Suprapubic skin (tissue), 4 donors: ENCODE measurements at regions not wholly inside any gene's neighbourhood (a gene's known extent, or its start where the extent isn't known, plus 50 kb on each side); places are given as distances from the start of the nearest gene placed in this dataset.

Experiments
- EP300 ChIP-seq: sonication (generic); formaldehyde crosslinking; IDR thresholded peaks from one replicate; pipeline ENCODE4 v1.6.1; 2017; ENCODE audit warnings: antibody characterized with exemption
- POLR2A ChIP-seq, 2 donors: fragments of 450-650 bp; IDR thresholded peaks; one replicate each; pipeline ENCODE4 v1.6.1; 2017; ENCODE audit warnings: antibody characterized with exemption in 2 of 2, mild to moderate bottlenecking in 2 of 2, moderate library complexity in 2 of 2
- POLR2AphosphoS5 ChIP-seq, 3 donors: sonication (generic); formaldehyde crosslinking; IDR thresholded peaks; one replicate each; pipeline ENCODE4 v1.6.1; 2017; ENCODE audit warnings: antibody characterized with exemption in 3 of 3
- TF ChIP-seq, protein P1 (sequence below), 2 donors: fragments of 200-600 bp in 1 of 2; fragments of 450-650 bp in 1 of 2; sonication (generic) in 1 of 2; IDR thresholded peaks; one replicate each; pipeline ENCODE4 v1.5.1; 2016 to 2019; ENCODE audit warnings: antibody characterized with exemption in 2 of 2, mild to moderate bottlenecking in 1 of 2, moderate library complexity in 1 of 2

DNA sequence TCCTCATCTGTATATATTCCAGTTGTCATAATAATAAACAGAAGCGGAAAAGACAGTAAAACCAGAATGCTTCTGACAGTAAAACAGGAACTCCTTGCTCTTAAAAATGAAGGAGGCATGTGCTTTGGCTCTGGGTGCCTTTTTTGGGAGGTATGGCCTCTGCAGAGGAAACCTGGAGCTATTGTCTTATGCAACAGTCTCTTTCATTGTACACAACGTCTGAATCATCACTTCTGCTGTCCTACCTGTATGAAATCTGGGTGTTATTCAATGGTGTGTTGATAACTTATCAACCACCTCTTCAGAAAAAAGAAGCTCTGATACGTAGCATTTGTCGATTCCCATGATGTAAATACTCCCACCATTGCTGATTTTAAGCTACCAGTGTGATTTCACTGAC lies 64.8 kb downstream of the CDCA7 start:
- TF ChIP-seq EP300 (no peak), POLR2AphosphoS5 (IDR thresholded peaks at IDR 0.05) (no peak), POLR2A (IDR thresholded peaks at IDR 0.05) (no peak)
- TF ChIP-seq, protein P1, sequence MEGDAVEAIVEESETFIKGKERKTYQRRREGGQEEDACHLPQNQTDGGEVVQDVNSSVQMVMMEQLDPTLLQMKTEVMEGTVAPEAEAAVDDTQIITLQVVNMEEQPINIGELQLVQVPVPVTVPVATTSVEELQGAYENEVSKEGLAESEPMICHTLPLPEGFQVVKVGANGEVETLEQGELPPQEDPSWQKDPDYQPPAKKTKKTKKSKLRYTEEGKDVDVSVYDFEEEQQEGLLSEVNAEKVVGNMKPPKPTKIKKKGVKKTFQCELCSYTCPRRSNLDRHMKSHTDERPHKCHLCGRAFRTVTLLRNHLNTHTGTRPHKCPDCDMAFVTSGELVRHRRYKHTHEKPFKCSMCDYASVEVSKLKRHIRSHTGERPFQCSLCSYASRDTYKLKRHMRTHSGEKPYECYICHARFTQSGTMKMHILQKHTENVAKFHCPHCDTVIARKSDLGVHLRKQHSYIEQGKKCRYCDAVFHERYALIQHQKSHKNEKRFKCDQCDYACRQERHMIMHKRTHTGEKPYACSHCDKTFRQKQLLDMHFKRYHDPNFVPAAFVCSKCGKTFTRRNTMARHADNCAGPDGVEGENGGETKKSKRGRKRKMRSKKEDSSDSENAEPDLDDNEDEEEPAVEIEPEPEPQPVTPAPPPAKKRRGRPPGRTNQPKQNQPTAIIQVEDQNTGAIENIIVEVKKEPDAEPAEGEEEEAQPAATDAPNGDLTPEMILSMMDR (IDR thresholded peaks at IDR 0.05) = no peak
